Activated CD8-positive, alpha-beta T cell treated with anti-CD3 and anti-CD28 coated beads, Interleukin-2, amount 10 ng/mL, durations not matched to agents 7 days and 5 days (primary cell): ENCODE measurements at regions not wholly inside any gene's neighbourhood (a gene's known extent, or its start where the extent isn't known, plus 50 kb on each side); places are given as distances from the start of the nearest gene placed in this dataset.
"Not testable (repeated sequence)": the region's sequence is repeated elsewhere in the genome, so short reads cannot be mapped to it uniquely, and the experiment has no call there.

Experiments used
- ATAC-seq: fragments of 150-1000 bp; cut with Tn5 transposase; one replicate; pipeline ENCODE4 v1.10.0; 2021; ENCODE audit warnings: moderate library complexity
- CTCF ChIA-PET: fragments of 350-600 bp; sonication (Branson Sonifier 250); formaldehyde crosslinking; loops from one replicate; lab custom pipeline; 2021; ENCODE audit warnings: antibody characterized with exemption; lab: Charles Lee
- POLR2A ChIA-PET: fragments of 350-600 bp; sonication (Branson Sonifier 250); formaldehyde crosslinking; loops from one replicate; lab custom pipeline; 2021; ENCODE audit warnings: antibody characterized with exemption; lab: Charles Lee
- DNase-seq: peaks from one replicate; pipeline ENCODE4 v3.0.0-alpha.2; 2020
- H3K27ac Mint-ChIP-seq: one replicate; pipeline ENCODE4 v1.8.0; 2021; ENCODE audit warnings: mild to moderate bottlenecking, mixed read lengths
- H3K27me3 Mint-ChIP-seq: one replicate; pipeline ENCODE4 v1.8.0; 2021; ENCODE audit warnings: low read depth, mixed read lengths
- H3K36me3 Mint-ChIP-seq: one replicate; pipeline ENCODE4 v1.8.0; 2021; ENCODE audit warnings: low read depth, mixed read lengths
- H3K4me1 Mint-ChIP-seq: one replicate; pipeline ENCODE4 v1.8.0; 2021; ENCODE audit warnings: low read depth, mixed read lengths
- H3K4me3 Mint-ChIP-seq: one replicate; pipeline ENCODE4 v1.8.0; 2021; ENCODE audit warnings: mild to moderate bottlenecking, mixed read lengths
- H3K9me3 Mint-ChIP-seq: one replicate; pipeline ENCODE4 v1.8.0; 2022; ENCODE audit warnings: mixed read lengths; ENCODE audit not compliant: insufficient read depth

GRCh38 chr16:29254676-29255495 is 151.6 kb downstream of the NPIPB11 start:
- H3K27ac Mint-ChIP-seq: no peak overlapping the region
- ChIA-PET POLR2A (no interaction called here), CTCF (no interaction called here)
- no peak for ATAC-seq
- peaks cover 7% of the 10 kb centered on the region for H3K4me1 Mint-ChIP-seq
- no peaks in the 10 kb centered on the region for H3K36me3 Mint-ChIP-seq
- no peak for DNase-seq
- H3K4me3 Mint-ChIP-seq: no peak overlapping the region
- no peaks in the 10 kb centered on the region for H3K27me3 Mint-ChIP-seq
- no peaks in the 10 kb centered on the region for H3K9me3 Mint-ChIP-seq

DNA sequence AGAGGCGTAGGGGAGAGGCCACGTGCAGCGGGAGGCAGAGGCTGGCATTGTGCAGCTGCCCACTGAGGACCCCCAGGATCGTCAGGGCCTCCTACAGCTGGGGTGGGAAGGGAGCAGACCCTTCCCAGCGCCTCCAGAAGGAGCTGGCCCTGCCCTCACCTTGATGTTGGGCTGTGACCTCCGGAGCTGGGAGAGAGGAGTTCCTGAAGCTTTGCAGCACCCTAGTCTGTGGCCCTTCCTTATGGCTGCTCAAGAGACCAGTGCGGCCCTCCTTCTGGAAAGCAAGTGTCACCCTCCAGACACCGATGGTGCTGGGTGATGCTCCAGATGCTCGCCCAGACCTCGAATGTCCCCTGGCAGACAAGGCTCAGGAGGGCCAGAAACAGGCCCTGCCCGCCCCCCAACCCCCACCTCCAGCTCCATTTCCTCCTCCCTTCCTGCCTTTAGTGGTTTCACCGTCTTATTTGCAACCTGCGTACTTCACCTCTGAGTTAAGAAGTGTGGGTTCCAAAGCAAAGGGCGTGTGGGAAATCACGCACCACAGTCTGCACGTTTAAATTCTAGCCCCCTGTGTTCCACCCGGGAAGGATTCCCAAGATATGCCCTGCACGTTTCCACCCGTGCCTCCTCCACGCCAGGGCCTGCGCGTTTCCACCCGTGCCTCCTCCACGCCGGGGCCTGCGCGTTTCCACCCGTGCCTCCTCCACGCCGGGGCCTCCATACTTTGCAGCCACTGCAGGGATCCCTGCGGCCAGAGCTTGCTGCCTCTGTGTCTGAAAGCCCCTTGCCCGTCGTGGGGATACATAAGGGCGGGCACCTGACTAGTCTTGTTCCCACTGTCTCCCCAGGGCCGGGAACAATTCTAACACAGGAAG is 152.6 kb downstream of the NPIPB11 start:
- CTCF ChIA-PET, ATAC-seq: not testable (repeated sequence)

GRCh38 chr16:29253066-29253590 is 153.4 kb downstream of the NPIPB11 start:
- H3K9me3 Mint-ChIP-seq, POLR2A ChIA-PET, ATAC-seq, CTCF ChIA-PET, H3K36me3 Mint-ChIP-seq, DNase-seq, H3K4me3 Mint-ChIP-seq, H3K27me3 Mint-ChIP-seq: not testable (repeated sequence)
- Mint-ChIP-seq H3K4me1 (peaks cover 18% of the 10 kb centered on the region), H3K27ac (peak overlapping the region; percentile 64)

More for the DNA sequence above, 152.6 kb downstream of the NPIPB11 start:
- peak overlapping the region; percentile 64 for H3K27ac Mint-ChIP-seq
- H3K4me1 Mint-ChIP-seq, POLR2A ChIA-PET, H3K36me3 Mint-ChIP-seq, DNase-seq, H3K27me3 Mint-ChIP-seq, H3K4me3 Mint-ChIP-seq, H3K9me3 Mint-ChIP-seq: not testable (repeated sequence)

- H3K4me3 Mint-ChIP-seq, DNase-seq, POLR2A ChIA-PET, H3K27ac Mint-ChIP-seq, H3K27me3 Mint-ChIP-seq, H3K36me3 Mint-ChIP-seq, ATAC-seq, CTCF ChIA-PET, H3K9me3 Mint-ChIP-seq: not testable (repeated sequence)
- H3K4me1 Mint-ChIP-seq: peaks cover 24% of the 10 kb centered on the region
Measured at GRCh38 chr16:29252311-29252710, 154.2 kb downstream of the NPIPB11 start.

- H3K27ac Mint-ChIP-seq, ATAC-seq, H3K9me3 Mint-ChIP-seq, DNase-seq, H3K36me3 Mint-ChIP-seq, POLR2A ChIA-PET, CTCF ChIA-PET, H3K27me3 Mint-ChIP-seq, H3K4me3 Mint-ChIP-seq: not testable (repeated sequence)
- H3K4me1 Mint-ChIP-seq: peaks cover 27% of the 10 kb centered on the region
Measured at GRCh38 chr16:29251571-29252011, 154.9 kb downstream of the NPIPB11 start.

GRCh38 chr16:29250923-29251434 is 155.5 kb downstream of the NPIPB11 start:
- ATAC-seq, CTCF ChIA-PET, H3K27me3 Mint-ChIP-seq, H3K36me3 Mint-ChIP-seq, DNase-seq, H3K27ac Mint-ChIP-seq, H3K4me3 Mint-ChIP-seq, POLR2A ChIA-PET: not testable (repeated sequence)
- peaks cover 12% of the 10 kb centered on the region for H3K9me3 Mint-ChIP-seq
- H3K4me1 Mint-ChIP-seq: peaks cover 27% of the 10 kb centered on the region

GRCh38 chr16:29250469-29250868 is 156.0 kb downstream of the NPIPB11 start:
- ATAC-seq, CTCF ChIA-PET: not testable (repeated sequence)

GRCh38 chr16:29248940-29249318 is 157.6 kb downstream of the NPIPB11 start:
- CTCF ChIA-PET, H3K27ac Mint-ChIP-seq, DNase-seq, H3K27me3 Mint-ChIP-seq, H3K36me3 Mint-ChIP-seq, POLR2A ChIA-PET, H3K4me3 Mint-ChIP-seq, ATAC-seq: not testable (repeated sequence)
- Mint-ChIP-seq H3K9me3 (peaks cover 12% of the 10 kb centered on the region), H3K4me1 (peaks cover 22% of the 10 kb centered on the region)

More at GRCh38 chr16:29250469-29250868, 156.0 kb downstream of the NPIPB11 start:
- POLR2A ChIA-PET, H3K27me3 Mint-ChIP-seq, H3K27ac Mint-ChIP-seq, DNase-seq, H3K36me3 Mint-ChIP-seq, H3K4me3 Mint-ChIP-seq: not testable (repeated sequence)
- Mint-ChIP-seq H3K9me3 (peaks cover 12% of the 10 kb centered on the region), H3K4me1 (peaks cover 27% of the 10 kb centered on the region)

GRCh38 chr16:29248306-29248939 is 158.1 kb downstream of the NPIPB11 start:
- H3K4me3 Mint-ChIP-seq, H3K36me3 Mint-ChIP-seq, H3K27me3 Mint-ChIP-seq, CTCF ChIA-PET, POLR2A ChIA-PET: not testable (repeated sequence)
- Mint-ChIP-seq H3K4me1 (peaks cover 20% of the 10 kb centered on the region), H3K9me3 (peaks cover 12% of the 10 kb centered on the region), H3K27ac (peak overlapping the region; percentile 83)
- ATAC-seq (peak; percentile 60), DNase-seq (peak; percentile 38)

GRCh38 chr16:29246091-29246490 is 160.4 kb downstream of the NPIPB11 start:
- ATAC-seq, H3K4me3 Mint-ChIP-seq, DNase-seq, CTCF ChIA-PET, H3K36me3 Mint-ChIP-seq, H3K27ac Mint-ChIP-seq, POLR2A ChIA-PET, H3K27me3 Mint-ChIP-seq: not testable (repeated sequence)
- peaks cover 12% of the 10 kb centered on the region for H3K9me3 Mint-ChIP-seq
- H3K4me1 Mint-ChIP-seq: peaks cover 20% of the 10 kb centered on the region

- Mint-ChIP-seq H3K4me1 (no peaks in the 10 kb centered on the region), H3K27ac (no peak overlapping the region), H3K4me3 (no peak overlapping the region), H3K9me3 (no peaks in the 10 kb centered on the region), H3K36me3 (no peaks in the 10 kb centered on the region), H3K27me3 (no peaks in the 10 kb centered on the region)
- DNase-seq (no peak), ATAC-seq (no peak)
- ChIA-PET POLR2A (no interaction called here), CTCF (no interaction called here)
Measured at GRCh38 chr16:29237971-29238370, 168.5 kb downstream of the NPIPB11 start.
